Prostate gland (tissue), 2 donors: ENCODE measurements at regions not wholly inside any gene's neighbourhood (a gene's known extent, or its start where the extent isn't known, plus 50 kb on each side); places are given as distances from the start of the nearest gene placed in this dataset.
A peak's percentile ranks its signal among the peaks of the same experiment; 100 is the strongest.

ENCODE experiments used
- CTCF ChIP-seq, 4 experiments: fragments of 200-600 bp in 2 of 4; fragments of 450-650 bp in 2 of 4; sonication (generic) in 2 of 4; IDR thresholded peaks; 1 replicate in 3 of 4; 2 replicates in 1 of 4; pipeline ENCODE4 v1.5.1; 2016 to 2019; ENCODE audit warnings: antibody characterized with exemption in 4 of 4, mild to moderate bottlenecking in 2 of 4, moderate library complexity in 2 of 4
- POLR2A ChIP-seq: fragments of 450-650 bp; IDR thresholded peaks from one replicate; pipeline ENCODE4 v1.6.1; 2016; ENCODE audit warnings: antibody characterized with exemption, mild to moderate bottlenecking

GRCh38 chr7:130831817-130832481, 97.9 kb upstream of the KLF14 start:
- TF ChIP-seq CTCF (IDR thresholded peaks at IDR 0.05): peak; percentile 24 to 59 (median 58)
- no peak for TF ChIP-seq POLR2A
